GM23338 (cell line): ENCODE measurements at regions not wholly inside any gene's neighbourhood (a gene's known extent, or its start where the extent isn't known, plus 50 kb on each side); places are given as distances from the start of the nearest gene placed in this dataset.

Source experiments
- ATAC-seq: fragments of 200-7000 bp; cut with Tn5 transposase; 3 replicates; pipeline ENCODE4 v1.9.1; 2020
- DNase-seq: peaks from one replicate; pipeline ENCODE4 v3.0.0-alpha.2; 2015; ENCODE audit warnings: low spot score
- H2AFZ ChIP-seq: fragments of 200-600 bp; sonication (generic); 2 replicates; pipeline ENCODE4 v1.8.0; 2016; ENCODE audit warnings: antibody characterized with exemption, mild to moderate bottlenecking, moderate library complexity
- H3F3A ChIP-seq: fragments of 200-600 bp; sonication (generic); replicated peaks from 2 replicates; pipeline ENCODE4 v1.8.0; 2017; ENCODE audit warnings: antibody characterized with exemption, mixed run types, low read depth
- H3K27ac ChIP-seq: fragments of 200-600 bp; sonication (generic); 2 replicates; pipeline ENCODE4 v1.6.1; 2016; ENCODE audit warnings: low read depth
- H3K27me3 ChIP-seq: fragments of 200-600 bp; sonication (generic); 2 replicates; pipeline ENCODE4 v1.8.0; 2016; ENCODE audit warnings: mild to moderate bottlenecking, mixed run types, moderate library complexity; ENCODE audit not compliant: insufficient read depth
- H3K36me3 ChIP-seq: fragments of 200-600 bp; sonication (generic); 2 replicates; pipeline ENCODE4 v1.8.0; 2016; ENCODE audit warnings: mild to moderate bottlenecking; ENCODE audit not compliant: insufficient read depth
- H3K4me1 ChIP-seq: fragments of 200-600 bp; sonication (generic); 2 replicates; pipeline ENCODE4 v1.8.0; 2016; ENCODE audit warnings: mild to moderate bottlenecking, moderate library complexity; ENCODE audit not compliant: insufficient read depth
- H3K4me2 ChIP-seq: fragments of 200-600 bp; sonication (generic); 2 replicates; pipeline ENCODE4 v1.7.1; 2017; ENCODE audit warnings: mixed run types
- H3K4me3 ChIP-seq: fragments of 200-600 bp; sonication (generic); 2 replicates; pipeline ENCODE4 v1.6.1; 2016; ENCODE audit warnings: mixed run types
- H3K79me2 ChIP-seq: fragments of 200-600 bp; sonication (generic); replicated peaks from 2 replicates; pipeline ENCODE4 v1.8.0; 2017; ENCODE audit warnings: mild to moderate bottlenecking; ENCODE audit not compliant: insufficient read depth
- H3K9me2 ChIP-seq: fragments of 200-600 bp; sonication (generic); 2 replicates; pipeline ENCODE4 v1.8.0; 2017; ENCODE audit not compliant: insufficient read depth
- H4K20me1 ChIP-seq: fragments of 200-600 bp; sonication (generic); replicated peaks from 2 replicates; pipeline ENCODE4 v1.8.0; 2017; ENCODE audit warnings: mild to moderate bottlenecking; ENCODE audit not compliant: insufficient read depth
- H3K27ac Mint-ChIP-seq: 2 replicates; pipeline ENCODE4 v1.8.0; 2020; ENCODE audit warnings: inconsistent platforms, mild to moderate bottlenecking, moderate library complexity, mixed read lengths
- H3K27me3 Mint-ChIP-seq: 3 replicates; pipeline ENCODE4 v1.8.0; 2022; ENCODE audit warnings: low read depth, mild to moderate bottlenecking, moderate library complexity, mixed read lengths, inconsistent platforms; ENCODE audit not compliant: insufficient read depth, poor library complexity
- H3K36me3 Mint-ChIP-seq: 3 replicates; pipeline ENCODE4 v1.8.0; 2021; ENCODE audit warnings: low read depth, mild to moderate bottlenecking, inconsistent platforms, moderate library complexity, mixed read lengths
- H3K4me1 Mint-ChIP-seq: 3 replicates; pipeline ENCODE4 v1.8.0; 2020; ENCODE audit warnings: mild to moderate bottlenecking, inconsistent platforms, mixed read lengths
- H3K4me3 Mint-ChIP-seq: 3 replicates; pipeline ENCODE4 v1.8.0; 2021; ENCODE audit warnings: moderate library complexity, mild to moderate bottlenecking, inconsistent platforms, mixed read lengths
- H3K9me3 Mint-ChIP-seq: 3 replicates; pipeline ENCODE4 v1.8.0; 2020; ENCODE audit warnings: moderate library complexity, mild to moderate bottlenecking, inconsistent platforms, mixed read lengths
- CREB1 ChIP-seq: fragments of 250-450 bp; sonication (Bioruptor Pico); IDR thresholded peaks from 2 replicates; pipeline ENCODE4 v1.5.0; 2020; ENCODE audit warnings: low read depth, mild to moderate bottlenecking, moderate library complexity
- EZH2 ChIP-seq: fragments of 200-600 bp; sonication (generic); IDR thresholded peaks from one replicate; pipeline ENCODE4 v1.8.0; 2017; ENCODE audit warnings: antibody characterized with exemption, mild to moderate bottlenecking, low read depth; ENCODE audit not compliant: unreplicated experiment
- EZH2phosphoT487 ChIP-seq: fragments of 200-600 bp; sonication (generic); IDR thresholded peaks from one replicate; pipeline ENCODE4 v1.8.1; 2018; ENCODE audit warnings: antibody characterized with exemption; ENCODE audit not compliant: unreplicated experiment
- JUNB ChIP-seq: IDR thresholded peaks from one replicate; pipeline ENCODE4 v1.6.1; 2016; ENCODE audit warnings: antibody characterized with exemption; ENCODE audit not compliant: unreplicated experiment
- NANOG ChIP-seq: IDR thresholded peaks from 2 replicates; pipeline ENCODE4 v1.6.1; 2016; ENCODE audit warnings: antibody characterized with exemption, borderline replicate concordance
- POLR2AphosphoS5 ChIP-seq: IDR thresholded peaks from 2 replicates; pipeline ENCODE4 v1.6.1; 2016; ENCODE audit warnings: antibody characterized with exemption, low read depth
- STAT1 ChIP-seq: IDR thresholded peaks from one replicate; pipeline ENCODE4 v1.6.1; 2016; ENCODE audit warnings: antibody characterized with exemption; ENCODE audit not compliant: unreplicated experiment
- ZNF114 ChIP-seq: fragments of 250-450 bp; sonication (Bioruptor Pico); IDR thresholded peaks from 2 replicates; pipeline ENCODE4 v1.5.0; 2020; ENCODE audit warnings: mild to moderate bottlenecking, moderate library complexity
- ZNF331 ChIP-seq: fragments of 250-450 bp; sonication (Bioruptor Pico); IDR thresholded peaks from 2 replicates; pipeline ENCODE4 v1.5.0; 2020; ENCODE audit warnings: low read depth, mild to moderate bottlenecking, moderate library complexity
- TF ChIP-seq, protein P1 (sequence below): IDR thresholded peaks from 2 replicates; pipeline ENCODE4 v1.6.1; 2016; ENCODE audit warnings: antibody characterized with exemption
- TF ChIP-seq, protein P2 (sequence below): fragments of 250-450 bp; sonication (Bioruptor Pico); IDR thresholded peaks from 2 replicates; pipeline ENCODE4 v1.5.0; 2020; ENCODE audit warnings: mild to moderate bottlenecking, moderate library complexity
- TF ChIP-seq, protein P3 (sequence below), 2 experiments: fragments of 200-600 bp in 1 of 2; sonication (generic) in 1 of 2; conservative IDR thresholded peaks; 2 replicates each; pipeline versions ENCODE4 v1.5.1 to v1.6.1; 2016 to 2017; ENCODE audit warnings: antibody characterized with exemption in 2 of 2, low read depth in 2 of 2, mild to moderate bottlenecking in 2 of 2, moderate library complexity in 1 of 2
- TF ChIP-seq, protein P4 (sequence below): IDR thresholded peaks from one replicate; pipeline ENCODE4 v1.6.1; 2018; ENCODE audit warnings: antibody characterized with exemption; ENCODE audit not compliant: unreplicated experiment

DNA sequence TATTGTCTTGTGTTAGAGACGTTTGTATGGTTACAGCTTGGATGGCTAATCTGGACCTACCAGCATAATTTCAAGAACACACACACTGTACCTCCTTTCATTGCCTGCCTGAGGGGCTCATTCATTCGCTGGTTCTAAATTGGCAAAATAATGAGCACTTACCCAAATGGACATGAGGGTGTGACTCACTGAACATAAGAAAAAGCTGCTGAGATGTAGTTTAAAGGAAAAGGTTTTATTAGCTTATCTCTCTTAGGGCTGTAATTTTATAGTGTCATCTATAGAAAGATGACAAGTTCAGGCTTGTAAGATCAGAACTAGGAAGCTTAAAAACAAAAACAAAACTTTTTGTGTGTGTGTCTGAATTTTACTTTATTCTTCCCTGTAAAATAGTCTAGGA, 120.7 kb upstream of the WNT7A start:
- Histone ChIP-seq H3K27ac (no peak overlapping the region), H3K27me3 (no peaks in the 10 kb centered on the region), H4K20me1 (no peaks in the 10 kb centered on the region), H3K4me2 (no peak overlapping the region), H3K79me2 (no peaks in the 10 kb centered on the region), H3K9me2 (no peaks in the 10 kb centered on the region), H3K36me3 (no peaks in the 10 kb centered on the region), H3F3A (no peaks in the 10 kb centered on the region), H3K4me3 (no peak overlapping the region), H3K4me1 (no peaks in the 10 kb centered on the region), H2AFZ (no peak overlapping the region)
- Mint-ChIP-seq H3K27ac (no peak overlapping the region), H3K9me3 (peaks cover 45% of the 10 kb centered on the region), H3K4me3 (no peak overlapping the region), H3K36me3 (peaks cover 8% of the 10 kb centered on the region), H3K4me1 (no peaks in the 10 kb centered on the region), H3K27me3 (no peaks in the 10 kb centered on the region)
- DNase-seq (no peak), ATAC-seq (no peak)
- TF ChIP-seq EZH2 (no peak), EZH2phosphoT487 (no peak), CREB1 (CRISPR knock-in tag) (no peak), JUNB (no peak), POLR2AphosphoS5 (no peak), ZNF114 (CRISPR knock-in tag) (no peak), STAT1 (no peak), ZNF331 (CRISPR knock-in tag) (no peak), NANOG (no peak)
- TF ChIP-seq, protein P1, sequence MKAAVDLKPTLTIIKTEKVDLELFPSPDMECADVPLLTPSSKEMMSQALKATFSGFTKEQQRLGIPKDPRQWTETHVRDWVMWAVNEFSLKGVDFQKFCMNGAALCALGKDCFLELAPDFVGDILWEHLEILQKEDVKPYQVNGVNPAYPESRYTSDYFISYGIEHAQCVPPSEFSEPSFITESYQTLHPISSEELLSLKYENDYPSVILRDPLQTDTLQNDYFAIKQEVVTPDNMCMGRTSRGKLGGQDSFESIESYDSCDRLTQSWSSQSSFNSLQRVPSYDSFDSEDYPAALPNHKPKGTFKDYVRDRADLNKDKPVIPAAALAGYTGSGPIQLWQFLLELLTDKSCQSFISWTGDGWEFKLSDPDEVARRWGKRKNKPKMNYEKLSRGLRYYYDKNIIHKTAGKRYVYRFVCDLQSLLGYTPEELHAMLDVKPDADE: no peak
- TF ChIP-seq, protein P2, sequence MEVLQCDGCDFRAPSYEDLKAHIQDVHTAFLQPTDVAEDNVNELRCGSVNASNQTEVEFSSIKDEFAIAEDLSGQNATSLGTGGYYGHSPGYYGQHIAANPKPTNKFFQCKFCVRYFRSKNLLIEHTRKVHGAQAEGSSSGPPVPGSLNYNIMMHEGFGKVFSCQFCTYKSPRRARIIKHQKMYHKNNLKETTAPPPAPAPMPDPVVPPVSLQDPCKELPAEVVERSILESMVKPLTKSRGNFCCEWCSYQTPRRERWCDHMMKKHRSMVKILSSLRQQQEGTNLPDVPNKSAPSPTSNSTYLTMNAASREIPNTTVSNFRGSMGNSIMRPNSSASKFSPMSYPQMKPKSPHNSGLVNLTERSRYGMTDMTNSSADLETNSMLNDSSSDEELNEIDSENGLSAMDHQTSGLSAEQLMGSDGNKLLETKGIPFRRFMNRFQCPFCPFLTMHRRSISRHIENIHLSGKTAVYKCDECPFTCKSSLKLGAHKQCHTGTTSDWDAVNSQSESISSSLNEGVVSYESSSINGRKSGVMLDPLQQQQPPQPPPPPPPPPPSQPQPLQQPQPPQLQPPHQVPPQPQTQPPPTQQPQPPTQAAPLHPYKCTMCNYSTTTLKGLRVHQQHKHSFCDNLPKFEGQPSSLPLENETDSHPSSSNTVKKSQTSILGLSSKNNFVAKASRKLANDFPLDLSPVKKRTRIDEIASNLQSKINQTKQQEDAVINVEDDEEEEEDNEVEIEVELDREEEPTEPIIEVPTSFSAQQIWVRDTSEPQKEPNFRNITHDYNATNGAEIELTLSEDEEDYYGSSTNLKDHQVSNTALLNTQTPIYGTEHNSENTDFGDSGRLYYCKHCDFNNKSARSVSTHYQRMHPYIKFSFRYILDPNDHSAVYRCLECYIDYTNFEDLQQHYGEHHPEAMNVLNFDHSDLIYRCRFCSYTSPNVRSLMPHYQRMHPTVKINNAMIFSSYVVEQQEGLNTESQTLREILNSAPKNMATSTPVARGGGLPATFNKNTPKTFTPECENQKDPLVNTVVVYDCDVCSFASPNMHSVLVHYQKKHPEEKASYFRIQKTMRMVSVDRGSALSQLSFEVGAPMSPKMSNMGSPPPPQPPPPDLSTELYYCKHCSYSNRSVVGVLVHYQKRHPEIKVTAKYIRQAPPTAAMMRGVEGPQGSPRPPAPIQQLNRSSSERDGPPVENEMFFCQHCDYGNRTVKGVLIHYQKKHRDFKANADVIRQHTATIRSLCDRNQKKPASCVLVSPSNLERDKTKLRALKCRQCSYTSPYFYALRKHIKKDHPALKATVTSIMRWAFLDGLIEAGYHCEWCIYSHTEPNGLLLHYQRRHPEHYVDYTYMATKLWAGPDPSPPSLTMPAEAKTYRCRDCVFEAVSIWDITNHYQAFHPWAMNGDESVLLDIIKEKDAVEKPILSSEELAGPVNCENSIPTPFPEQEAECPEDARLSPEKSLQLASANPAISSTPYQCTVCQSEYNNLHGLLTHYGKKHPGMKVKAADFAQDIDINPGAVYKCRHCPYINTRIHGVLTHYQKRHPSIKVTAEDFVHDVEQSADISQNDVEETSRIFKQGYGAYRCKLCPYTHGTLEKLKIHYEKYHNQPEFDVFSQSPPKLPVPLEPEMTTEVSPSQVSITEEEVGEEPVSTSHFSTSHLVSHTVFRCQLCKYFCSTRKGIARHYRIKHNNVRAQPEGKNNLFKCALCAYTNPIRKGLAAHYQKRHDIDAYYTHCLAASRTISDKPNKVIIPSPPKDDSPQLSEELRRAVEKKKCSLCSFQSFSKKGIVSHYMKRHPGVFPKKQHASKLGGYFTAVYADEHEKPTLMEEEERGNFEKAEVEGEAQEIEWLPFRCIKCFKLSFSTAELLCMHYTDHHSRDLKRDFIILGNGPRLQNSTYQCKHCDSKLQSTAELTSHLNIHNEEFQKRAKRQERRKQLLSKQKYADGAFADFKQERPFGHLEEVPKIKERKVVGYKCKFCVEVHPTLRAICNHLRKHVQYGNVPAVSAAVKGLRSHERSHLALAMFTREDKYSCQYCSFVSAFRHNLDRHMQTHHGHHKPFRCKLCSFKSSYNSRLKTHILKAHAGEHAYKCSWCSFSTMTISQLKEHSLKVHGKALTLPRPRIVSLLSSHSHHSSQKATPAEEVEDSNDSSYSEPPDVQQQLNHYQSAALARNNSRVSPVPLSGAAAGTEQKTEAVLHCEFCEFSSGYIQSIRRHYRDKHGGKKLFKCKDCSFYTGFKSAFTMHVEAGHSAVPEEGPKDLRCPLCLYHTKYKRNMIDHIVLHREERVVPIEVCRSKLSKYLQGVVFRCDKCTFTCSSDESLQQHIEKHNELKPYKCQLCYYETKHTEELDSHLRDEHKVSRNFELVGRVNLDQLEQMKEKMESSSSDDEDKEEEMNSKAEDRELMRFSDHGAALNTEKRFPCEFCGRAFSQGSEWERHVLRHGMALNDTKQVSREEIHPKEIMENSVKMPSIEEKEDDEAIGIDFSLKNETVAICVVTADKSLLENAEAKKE (CRISPR knock-in tag): no peak
- TF ChIP-seq, protein P3, sequence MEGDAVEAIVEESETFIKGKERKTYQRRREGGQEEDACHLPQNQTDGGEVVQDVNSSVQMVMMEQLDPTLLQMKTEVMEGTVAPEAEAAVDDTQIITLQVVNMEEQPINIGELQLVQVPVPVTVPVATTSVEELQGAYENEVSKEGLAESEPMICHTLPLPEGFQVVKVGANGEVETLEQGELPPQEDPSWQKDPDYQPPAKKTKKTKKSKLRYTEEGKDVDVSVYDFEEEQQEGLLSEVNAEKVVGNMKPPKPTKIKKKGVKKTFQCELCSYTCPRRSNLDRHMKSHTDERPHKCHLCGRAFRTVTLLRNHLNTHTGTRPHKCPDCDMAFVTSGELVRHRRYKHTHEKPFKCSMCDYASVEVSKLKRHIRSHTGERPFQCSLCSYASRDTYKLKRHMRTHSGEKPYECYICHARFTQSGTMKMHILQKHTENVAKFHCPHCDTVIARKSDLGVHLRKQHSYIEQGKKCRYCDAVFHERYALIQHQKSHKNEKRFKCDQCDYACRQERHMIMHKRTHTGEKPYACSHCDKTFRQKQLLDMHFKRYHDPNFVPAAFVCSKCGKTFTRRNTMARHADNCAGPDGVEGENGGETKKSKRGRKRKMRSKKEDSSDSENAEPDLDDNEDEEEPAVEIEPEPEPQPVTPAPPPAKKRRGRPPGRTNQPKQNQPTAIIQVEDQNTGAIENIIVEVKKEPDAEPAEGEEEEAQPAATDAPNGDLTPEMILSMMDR (conservative IDR thresholded peaks at IDR 0.05; ENCODE audit: low read depth in 2 of 2): no peak
- TF ChIP-seq, protein P4, sequence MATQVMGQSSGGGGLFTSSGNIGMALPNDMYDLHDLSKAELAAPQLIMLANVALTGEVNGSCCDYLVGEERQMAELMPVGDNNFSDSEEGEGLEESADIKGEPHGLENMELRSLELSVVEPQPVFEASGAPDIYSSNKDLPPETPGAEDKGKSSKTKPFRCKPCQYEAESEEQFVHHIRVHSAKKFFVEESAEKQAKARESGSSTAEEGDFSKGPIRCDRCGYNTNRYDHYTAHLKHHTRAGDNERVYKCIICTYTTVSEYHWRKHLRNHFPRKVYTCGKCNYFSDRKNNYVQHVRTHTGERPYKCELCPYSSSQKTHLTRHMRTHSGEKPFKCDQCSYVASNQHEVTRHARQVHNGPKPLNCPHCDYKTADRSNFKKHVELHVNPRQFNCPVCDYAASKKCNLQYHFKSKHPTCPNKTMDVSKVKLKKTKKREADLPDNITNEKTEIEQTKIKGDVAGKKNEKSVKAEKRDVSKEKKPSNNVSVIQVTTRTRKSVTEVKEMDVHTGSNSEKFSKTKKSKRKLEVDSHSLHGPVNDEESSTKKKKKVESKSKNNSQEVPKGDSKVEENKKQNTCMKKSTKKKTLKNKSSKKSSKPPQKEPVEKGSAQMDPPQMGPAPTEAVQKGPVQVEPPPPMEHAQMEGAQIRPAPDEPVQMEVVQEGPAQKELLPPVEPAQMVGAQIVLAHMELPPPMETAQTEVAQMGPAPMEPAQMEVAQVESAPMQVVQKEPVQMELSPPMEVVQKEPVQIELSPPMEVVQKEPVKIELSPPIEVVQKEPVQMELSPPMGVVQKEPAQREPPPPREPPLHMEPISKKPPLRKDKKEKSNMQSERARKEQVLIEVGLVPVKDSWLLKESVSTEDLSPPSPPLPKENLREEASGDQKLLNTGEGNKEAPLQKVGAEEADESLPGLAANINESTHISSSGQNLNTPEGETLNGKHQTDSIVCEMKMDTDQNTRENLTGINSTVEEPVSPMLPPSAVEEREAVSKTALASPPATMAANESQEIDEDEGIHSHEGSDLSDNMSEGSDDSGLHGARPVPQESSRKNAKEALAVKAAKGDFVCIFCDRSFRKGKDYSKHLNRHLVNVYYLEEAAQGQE: no peak
